Karpas-422 (cell line): ENCODE measurements at regions not wholly inside any gene's neighbourhood (a gene's known extent, or its start where the extent isn't known, plus 50 kb on each side); places are given as distances from the start of the nearest gene placed in this dataset.

ENCODE experiments used
- DNase-seq: peaks from one replicate; pipeline ENCODE4 v3.0.0-alpha.2; 2015
- H2AFZ ChIP-seq: fragments of 200-600 bp; sonication (generic); 2 replicates; pipeline ENCODE4 v1.6.1; 2014; ENCODE audit warnings: antibody characterized with exemption, low read length, mixed read lengths
- H3K27ac ChIP-seq: fragments of 200-600 bp; sonication (generic); 2 replicates; pipeline ENCODE4 v1.5.1; 2014; ENCODE audit warnings: mild to moderate bottlenecking, low read length, moderate library complexity
- H3K27me3 ChIP-seq: fragments of 200-600 bp; sonication (generic); 2 replicates; pipeline ENCODE4 v1.6.1; 2014; ENCODE audit warnings: low read length, mixed read lengths
- H3K36me3 ChIP-seq: fragments of 200-600 bp; sonication (generic); 2 replicates; pipeline ENCODE4 v1.6.1; 2014; ENCODE audit warnings: low read length, mixed read lengths; ENCODE audit not compliant: insufficient read depth
- H3K4me1 ChIP-seq: fragments of 200-600 bp; sonication (generic); 2 replicates; pipeline ENCODE4 v1.6.1; 2014; ENCODE audit warnings: mild to moderate bottlenecking, low read length, mixed read lengths
- H3K4me2 ChIP-seq: fragments of 200-600 bp; sonication (generic); 2 replicates; pipeline ENCODE4 v1.6.1; 2014; ENCODE audit warnings: low read length, low read depth, mild to moderate bottlenecking; ENCODE audit not compliant: poor library complexity, severe bottlenecking
- H3K4me3 ChIP-seq: fragments of 200-600 bp; sonication (generic); 2 replicates; pipeline ENCODE4 v1.5.1; 2014; ENCODE audit warnings: mild to moderate bottlenecking, antibody characterized with exemption, low read length, mixed read lengths
- H3K79me2 ChIP-seq: fragments of 200-600 bp; sonication (generic); 2 replicates; pipeline ENCODE4 v1.6.1; 2014; ENCODE audit warnings: mild to moderate bottlenecking, low read length, mixed read lengths
- H3K9ac ChIP-seq: fragments of 200-600 bp; sonication (generic); 2 replicates; pipeline ENCODE4 v1.6.0; 2014; ENCODE audit warnings: low read length
- H3K9me2 ChIP-seq: fragments of 200-600 bp; sonication (generic), shearing (Covaris generic); replicated peaks from 2 replicates; pipeline ENCODE4 v1.6.0; 2014; ENCODE audit warnings: mild to moderate bottlenecking, low read length, moderate library complexity; ENCODE audit not compliant: insufficient read depth
- H3K9me3 ChIP-seq: fragments of 300-700, 200-600 bp; sonication (generic); 2 replicates; pipeline ENCODE4 v1.6.1; 2014; ENCODE audit warnings: low read length, mixed read lengths
- H4K20me1 ChIP-seq: fragments of 200-600 bp; sonication (generic); 2 replicates; pipeline ENCODE4 v1.6.1; 2014; ENCODE audit warnings: mild to moderate bottlenecking, antibody characterized with exemption, low read length, low read depth; ENCODE audit not compliant: insufficient read depth

- Histone ChIP-seq H3K4me2 (no peak overlapping the region), H3K9ac (no peak overlapping the region), H3K9me2 (no peaks in the 10 kb centered on the region)
Measured at GRCh38 chr16:72291121-72291520, 119.2 kb upstream of the PMFBP1 start.

GRCh38 chr16:72287649-72288048 is 115.7 kb upstream of the PMFBP1 start:
- no peaks in the 10 kb centered on the region for H3K4me1 ChIP-seq
- no peaks in the 10 kb centered on the region for H3K9me3 ChIP-seq
- no peak overlapping the region for H3K27ac ChIP-seq
- DNase-seq, result no peak
- no peaks in the 10 kb centered on the region for H3K27me3 ChIP-seq
- no peak overlapping the region for H3K4me3 ChIP-seq
- H3K79me2 ChIP-seq, result no peaks in the 10 kb centered on the region
- no peaks in the 10 kb centered on the region for H3K36me3 ChIP-seq
- H3K4me2 ChIP-seq, result no peak overlapping the region
- no peak overlapping the region for H2AFZ ChIP-seq
- H4K20me1 ChIP-seq, result no peaks in the 10 kb centered on the region
- no peak overlapping the region for H3K9ac ChIP-seq
- H3K9me2 ChIP-seq, result no peaks in the 10 kb centered on the region

More at GRCh38 chr16:72291121-72291520, 119.2 kb upstream of the PMFBP1 start:
- no peaks in the 10 kb centered on the region for H3K79me2 ChIP-seq
- no peak overlapping the region for H2AFZ ChIP-seq
- no peaks in the 10 kb centered on the region for H3K9me3 ChIP-seq
- no peaks in the 10 kb centered on the region for H3K36me3 ChIP-seq
- no peaks in the 10 kb centered on the region for H3K4me1 ChIP-seq
- no peak overlapping the region for H3K4me3 ChIP-seq
- H3K27ac ChIP-seq, result no peak overlapping the region
- H3K27me3 ChIP-seq, result no peaks in the 10 kb centered on the region
- H4K20me1 ChIP-seq, result no peaks in the 10 kb centered on the region
- no peak for DNase-seq

- H4K20me1 ChIP-seq, result no peaks in the 10 kb centered on the region
- H3K27me3 ChIP-seq, result no peaks in the 10 kb centered on the region
- no peaks in the 10 kb centered on the region for H3K4me1 ChIP-seq
- no peak overlapping the region for H3K27ac ChIP-seq
- no peak overlapping the region for H2AFZ ChIP-seq
- H3K36me3 ChIP-seq, result no peaks in the 10 kb centered on the region
- H3K9me3 ChIP-seq, result no peaks in the 10 kb centered on the region
- no peaks in the 10 kb centered on the region for H3K79me2 ChIP-seq
- no peaks in the 10 kb centered on the region for H3K9me2 ChIP-seq
- no peak for DNase-seq
- H3K4me3 ChIP-seq, result no peak overlapping the region
- no peak overlapping the region for H3K4me2 ChIP-seq
- no peak overlapping the region for H3K9ac ChIP-seq
Measured at GRCh38 chr16:72286936-72287620, 115.1 kb upstream of the PMFBP1 start.

- Histone ChIP-seq H3K4me1 (no peaks in the 10 kb centered on the region), H3K27me3 (no peaks in the 10 kb centered on the region), H4K20me1 (no peaks in the 10 kb centered on the region), H3K9ac (no peak overlapping the region), H3K9me3 (no peaks in the 10 kb centered on the region), H3K36me3 (no peaks in the 10 kb centered on the region), H3K79me2 (no peaks in the 10 kb centered on the region), H3K4me2 (no peak overlapping the region), H3K4me3 (no peak overlapping the region), H3K27ac (no peak overlapping the region), H3K9me2 (no peaks in the 10 kb centered on the region), H2AFZ (no peak overlapping the region)
- no peak for DNase-seq
Measured at GRCh38 chr16:72285728-72286127, 113.8 kb upstream of the PMFBP1 start.

GRCh38 chr16:72285324-72285723 is 113.4 kb upstream of the PMFBP1 start:
- H4K20me1 ChIP-seq, result no peaks in the 10 kb centered on the region
- no peaks in the 10 kb centered on the region for H3K79me2 ChIP-seq
- H3K27ac ChIP-seq, result no peak overlapping the region
- no peaks in the 10 kb centered on the region for H3K9me3 ChIP-seq
- no peaks in the 10 kb centered on the region for H3K27me3 ChIP-seq
- no peak overlapping the region for H3K4me3 ChIP-seq
- no peaks in the 10 kb centered on the region for H3K36me3 ChIP-seq
- DNase-seq, result no peak
- H3K9ac ChIP-seq, result no peak overlapping the region
- no peaks in the 10 kb centered on the region for H3K9me2 ChIP-seq
- no peak overlapping the region for H3K4me2 ChIP-seq
- H2AFZ ChIP-seq, result no peak overlapping the region
- H3K4me1 ChIP-seq, result no peaks in the 10 kb centered on the region

- H3K9ac ChIP-seq, result no peak overlapping the region
- H4K20me1 ChIP-seq, result no peaks in the 10 kb centered on the region
- no peak for DNase-seq
- no peaks in the 10 kb centered on the region for H3K9me3 ChIP-seq
- H3K4me3 ChIP-seq, result no peak overlapping the region
- H3K4me1 ChIP-seq, result no peaks in the 10 kb centered on the region
- H3K36me3 ChIP-seq, result no peaks in the 10 kb centered on the region
- no peaks in the 10 kb centered on the region for H3K27me3 ChIP-seq
- H2AFZ ChIP-seq, result no peak overlapping the region
- no peaks in the 10 kb centered on the region for H3K9me2 ChIP-seq
- no peak overlapping the region for H3K27ac ChIP-seq
- no peak overlapping the region for H3K4me2 ChIP-seq
- no peaks in the 10 kb centered on the region for H3K79me2 ChIP-seq
Measured at GRCh38 chr16:72284042-72284789, 112.3 kb upstream of the PMFBP1 start.

GRCh38 chr16:72282362-72282761 is 110.4 kb upstream of the PMFBP1 start:
- Histone ChIP-seq H3K79me2 (no peaks in the 10 kb centered on the region), H3K4me3 (no peak overlapping the region), H2AFZ (no peak overlapping the region), H3K4me1 (no peaks in the 10 kb centered on the region), H4K20me1 (no peaks in the 10 kb centered on the region), H3K27me3 (no peaks in the 10 kb centered on the region), H3K9me2 (no peaks in the 10 kb centered on the region), H3K27ac (no peak overlapping the region), H3K4me2 (no peak overlapping the region), H3K9me3 (no peaks in the 10 kb centered on the region), H3K36me3 (no peaks in the 10 kb centered on the region), H3K9ac (no peak overlapping the region)
- DNase-seq, result no peak

GRCh38 chr16:72278301-72278700 is 106.3 kb upstream of the PMFBP1 start:
- DNase-seq, result no peak

More at GRCh38 chr16:72278301-72278700, 106.3 kb upstream of the PMFBP1 start:
- Histone ChIP-seq H3K4me1 (no peaks in the 10 kb centered on the region), H3K36me3 (no peaks in the 10 kb centered on the region), H3K4me2 (no peak overlapping the region), H3K9me3 (no peaks in the 10 kb centered on the region), H3K9me2 (no peaks in the 10 kb centered on the region), H3K79me2 (no peaks in the 10 kb centered on the region), H2AFZ (no peak overlapping the region), H3K27me3 (no peaks in the 10 kb centered on the region), H3K9ac (no peak overlapping the region), H4K20me1 (no peaks in the 10 kb centered on the region), H3K27ac (no peak overlapping the region), H3K4me3 (no peak overlapping the region)
